CD4-positive, alpha-beta T cell (primary cell): ENCODE measurements at regions not wholly inside any gene's neighbourhood (a gene's known extent, or its start where the extent isn't known, plus 50 kb on each side); places are given as distances from the start of the nearest gene placed in this dataset.

Experiments used
- ATAC-seq: fragments of 200-7000 bp; cut with Tn5 transposase; one replicate; pipeline ENCODE4 v1.10.0; 2022; ENCODE audit warnings: mild to moderate bottlenecking; ENCODE audit not compliant: poor library complexity
- CTCF ChIA-PET: fragments of 350-600 bp; sonication (Branson Sonifier 250); formaldehyde crosslinking; loops from one replicate; lab custom pipeline; 2021; ENCODE audit warnings: antibody characterized with exemption, inconsistent platforms; lab: Charles Lee
- POLR2A ChIA-PET: fragments of 350-600 bp; sonication (Branson Sonifier 250); formaldehyde crosslinking; loops from one replicate; lab custom pipeline; 2021; ENCODE audit warnings: antibody characterized with exemption, inconsistent platforms; lab: Charles Lee
- DNase-seq, 14 experiments: peaks; one replicate each; pipeline ENCODE4 v3.0.0-alpha.2; 2013 to 2020; ENCODE audit warnings: mixed read lengths in 2 of 14
- H3K27ac ChIP-seq, 2 donors: one replicate each; pipeline versions ENCODE4 v1.5.1 to v1.7.0; 2013; ENCODE audit warnings: low read length in 2 of 2, low read depth in 1 of 2, mild to moderate bottlenecking in 1 of 2
- H3K27me3 ChIP-seq, 2 experiments: 1 replicate in 1 of 2; 2 replicates in 1 of 2; pipeline versions ENCODE4 v1.6.1 to v1.7.0; 2013; ENCODE audit warnings: low read length in 2 of 2, control low read depth in 1 of 2, mild to moderate bottlenecking in 1 of 2, moderate library complexity in 1 of 2; ENCODE audit not compliant: insufficient read depth in 2 of 2, control insufficient read depth in 1 of 2
- H3K36me3 ChIP-seq: one replicate; pipeline ENCODE4 v1.6.1; 2013; ENCODE audit warnings: low read length, control low read depth; ENCODE audit not compliant: insufficient read depth
- H3K4me1 ChIP-seq: one replicate; pipeline ENCODE4 v1.6.1; 2013; ENCODE audit warnings: low read length, control low read depth; ENCODE audit not compliant: insufficient read depth
- H3K4me3 ChIP-seq: one replicate; pipeline ENCODE4 v1.5.1; 2013; ENCODE audit warnings: mild to moderate bottlenecking, low read length, moderate library complexity
- H3K9me3 ChIP-seq, 2 experiments: 1 replicate in 1 of 2; 2 replicates in 1 of 2; pipeline versions ENCODE4 v1.6.1 to v1.7.0; 2013; ENCODE audit warnings: low read length in 2 of 2, mild to moderate bottlenecking in 2 of 2, control low read depth in 1 of 2, moderate library complexity in 1 of 2; ENCODE audit not compliant: control insufficient read depth in 1 of 2, insufficient read depth in 1 of 2
- H3K27ac Mint-ChIP-seq: one replicate; pipeline ENCODE4 v1.8.0; 2020; ENCODE audit warnings: mixed read lengths
- H3K27me3 Mint-ChIP-seq: one replicate; pipeline ENCODE4 v1.8.0; 2021; ENCODE audit warnings: mixed read lengths
- H3K36me3 Mint-ChIP-seq: one replicate; pipeline ENCODE4 v1.8.0; 2021; ENCODE audit warnings: low read depth, mixed read lengths
- H3K4me1 Mint-ChIP-seq: one replicate; pipeline ENCODE4 v1.8.0; 2021; ENCODE audit warnings: low read depth, mixed read lengths
- H3K4me3 Mint-ChIP-seq: one replicate; pipeline ENCODE4 v1.8.0; 2020; ENCODE audit warnings: mild to moderate bottlenecking, mixed read lengths
- H3K9me3 Mint-ChIP-seq: one replicate; pipeline ENCODE4 v1.8.0; 2020; ENCODE audit warnings: mixed read lengths
- CTCF ChIP-seq: fragments of 200-600 bp; IDR thresholded peaks from one replicate; pipeline ENCODE4 v1.8.0; 2022; ENCODE audit warnings: antibody characterized with exemption, mild to moderate bottlenecking
- intact Hi-C, 2 experiments: fragments of 100-400 bp; cut with DNase I in 1 of 2; cut with micrococcal nuclease in 1 of 2; formaldehyde crosslinking; loops; one replicate each; pipeline versions ENCODE4 v1.15.1 to v1.9.0; 2023 to 2025; cut with DNase I, micrococcal nuclease

DNA sequence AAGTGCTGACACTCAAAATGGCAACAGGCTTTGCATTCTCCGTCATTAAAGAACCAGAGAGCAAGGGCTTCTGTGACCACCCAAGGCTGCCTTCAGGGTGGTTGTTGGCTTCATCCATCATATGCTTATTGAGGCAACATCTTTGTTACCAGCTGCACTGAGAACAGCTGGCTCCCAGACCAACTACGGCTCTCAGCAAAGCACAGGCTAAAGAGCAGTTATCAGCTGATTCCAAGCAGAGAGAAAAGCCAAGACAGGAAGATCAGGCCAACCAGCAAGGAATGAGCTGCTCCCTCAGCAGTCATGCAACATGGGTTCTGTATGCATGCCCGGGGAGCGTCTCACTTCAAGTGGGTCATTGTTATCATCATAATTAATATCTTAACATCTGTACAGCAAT lies 358.9 kb downstream of the ACTL7B start:
- no peak for DNase-seq
- no peaks in the 10 kb centered on the region for H3K36me3 ChIP-seq
- intact Hi-C loops: no loop called here
- H3K9me3 Mint-ChIP-seq: peaks cover 13% of the 10 kb centered on the region
- H3K36me3 Mint-ChIP-seq: no peaks in the 10 kb centered on the region
- no peaks in the 10 kb centered on the region for H3K27me3 Mint-ChIP-seq
- H3K4me1 ChIP-seq: no peaks in the 10 kb centered on the region
- H3K4me3 Mint-ChIP-seq: no peak overlapping the region
- CTCF ChIA-PET: no interaction called here
- peaks cover 9 to 16% of the 10 kb centered on the region in 2 experiments for H3K9me3 ChIP-seq
- ATAC-seq: no peak
- H3K27ac ChIP-seq: no peak overlapping the region
- H3K4me3 ChIP-seq: no peak overlapping the region
- POLR2A ChIA-PET: no interaction called here
- no peak overlapping the region for H3K27ac Mint-ChIP-seq
- no peaks in the 10 kb centered on the region for H3K4me1 Mint-ChIP-seq
- TF ChIP-seq CTCF: no peak
- H3K27me3 ChIP-seq: no peaks in the 10 kb centered on the region

GRCh38 chr9:108489567-108489966 lies 366.2 kb downstream of the ACTL7B start:
- no peaks in the 10 kb centered on the region for H3K36me3 ChIP-seq
- ChIA-PET POLR2A (no interaction called here), CTCF (no interaction called here)
- intact Hi-C loops: no loop called here
- Mint-ChIP-seq H3K9me3 (peaks cover 3% of the 10 kb centered on the region), H3K27ac (no peak overlapping the region), H3K4me3 (no peak overlapping the region), H3K36me3 (no peaks in the 10 kb centered on the region), H3K4me1 (no peaks in the 10 kb centered on the region), H3K27me3 (no peaks in the 10 kb centered on the region)
- no peaks in the 10 kb centered on the region for H3K27me3 ChIP-seq
- ATAC-seq: no peak
- H3K4me3 ChIP-seq: no peak overlapping the region
- no peak overlapping the region for H3K27ac ChIP-seq
- no peak for TF ChIP-seq CTCF
- H3K9me3 ChIP-seq: no peaks in the 10 kb centered on the region
- no peaks in the 10 kb centered on the region for H3K4me1 ChIP-seq
- DNase-seq: no peak

GRCh38 chr9:108486831-108487230 lies 369.0 kb downstream of the ACTL7B start:
- Histone ChIP-seq H3K27me3 (no peaks in the 10 kb centered on the region), H3K27ac (no peak overlapping the region), H3K9me3 (no peaks in the 10 kb centered on the region), H3K36me3 (no peaks in the 10 kb centered on the region), H3K4me3 (no peak overlapping the region), H3K4me1 (no peaks in the 10 kb centered on the region)
- no peaks in the 10 kb centered on the region for H3K4me1 Mint-ChIP-seq
- CTCF ChIA-PET: no interaction called here
- peaks cover 3% of the 10 kb centered on the region for H3K9me3 Mint-ChIP-seq
- no peak for DNase-seq
- H3K36me3 Mint-ChIP-seq: no peaks in the 10 kb centered on the region
- TF ChIP-seq CTCF: no peak
- H3K4me3 Mint-ChIP-seq: no peak overlapping the region
- peaks cover 5% of the 10 kb centered on the region for H3K27me3 Mint-ChIP-seq
- ATAC-seq: no peak
- intact Hi-C loops: no loop called here
- POLR2A ChIA-PET: no interaction called here
- H3K27ac Mint-ChIP-seq: no peak overlapping the region
